ENCODE measurements at regions not wholly inside any gene's neighbourhood (a gene's known extent, or its start where the extent isn't known, plus 50 kb on each side); places are given as distances from the start of the nearest gene placed in this dataset.
"Not testable (repeated sequence)": the region's sequence is repeated elsewhere in the genome, so short reads cannot be mapped to it uniquely, and the experiment has no call there.

- H3K4me3 Mint-ChIP-seq; H3K36me3 Mint-ChIP-seq; H3K9me3 Mint-ChIP-seq (ENCODE audit: low read depth); H3K27ac Mint-ChIP-seq; H3K4me1 Mint-ChIP-seq (ENCODE audit: low read depth); H3K27me3 Mint-ChIP-seq: not testable (repeated sequence)
Measured at GRCh38 chr1:206299181-206299791, 95.9 kb downstream of the SRGAP2 start.

- not testable (repeated sequence) for H3K27ac Mint-ChIP-seq; H3K4me3 Mint-ChIP-seq; H3K4me1 Mint-ChIP-seq (ENCODE audit: low read depth); H3K36me3 Mint-ChIP-seq; H3K27me3 Mint-ChIP-seq; H3K9me3 Mint-ChIP-seq (ENCODE audit: low read depth)
Measured at GRCh38 chr1:206299942-206300341, 96.6 kb downstream of the SRGAP2 start.

GRCh38 chr1:206302056-206302455 is 98.7 kb downstream of the SRGAP2 start:
- not testable (repeated sequence) for H3K9me3 Mint-ChIP-seq (ENCODE audit: low read depth); H3K27me3 Mint-ChIP-seq; H3K4me1 Mint-ChIP-seq (ENCODE audit: low read depth); H3K27ac Mint-ChIP-seq; H3K4me3 Mint-ChIP-seq; H3K36me3 Mint-ChIP-seq

- not testable (repeated sequence) for H3K4me3 Mint-ChIP-seq; H3K36me3 Mint-ChIP-seq; H3K27me3 Mint-ChIP-seq; H3K27ac Mint-ChIP-seq; H3K4me1 Mint-ChIP-seq (ENCODE audit: low read depth); H3K9me3 Mint-ChIP-seq (ENCODE audit: low read depth)
Measured at GRCh38 chr1:206307442-206307841, 104.1 kb downstream of the SRGAP2 start.

GRCh38 chr1:206310948-206311347 is 107.6 kb downstream of the SRGAP2 start:
- H3K36me3 Mint-ChIP-seq; H3K9me3 Mint-ChIP-seq (ENCODE audit: low read depth); H3K4me3 Mint-ChIP-seq; H3K27me3 Mint-ChIP-seq; H3K4me1 Mint-ChIP-seq (ENCODE audit: low read depth); H3K27ac Mint-ChIP-seq: not testable (repeated sequence)

GRCh38 chr1:206311611-206312273 is 108.4 kb downstream of the SRGAP2 start:
- H3K27me3 Mint-ChIP-seq; H3K4me3 Mint-ChIP-seq; H3K36me3 Mint-ChIP-seq; H3K4me1 Mint-ChIP-seq (ENCODE audit: low read depth); H3K27ac Mint-ChIP-seq; H3K9me3 Mint-ChIP-seq (ENCODE audit: low read depth): not testable (repeated sequence)

GRCh38 chr1:206312274-206312665 is 108.9 kb downstream of the SRGAP2 start:
- H3K4me1 Mint-ChIP-seq (ENCODE audit: low read depth); H3K4me3 Mint-ChIP-seq; H3K36me3 Mint-ChIP-seq; H3K27me3 Mint-ChIP-seq; H3K9me3 Mint-ChIP-seq (ENCODE audit: low read depth); H3K27ac Mint-ChIP-seq: not testable (repeated sequence)

GRCh38 chr1:206314951-206315636 is 111.8 kb downstream of the SRGAP2 start:
- not testable (repeated sequence) for H3K27ac Mint-ChIP-seq; H3K27me3 Mint-ChIP-seq; H3K9me3 Mint-ChIP-seq (ENCODE audit: low read depth); H3K4me3 Mint-ChIP-seq; H3K4me1 Mint-ChIP-seq (ENCODE audit: low read depth); H3K36me3 Mint-ChIP-seq

GRCh38 chr1:206316901-206317300 is 113.6 kb downstream of the SRGAP2 start:
- not testable (repeated sequence) for H3K4me1 Mint-ChIP-seq (ENCODE audit: low read depth); H3K4me3 Mint-ChIP-seq; H3K9me3 Mint-ChIP-seq (ENCODE audit: low read depth); H3K27ac Mint-ChIP-seq; H3K27me3 Mint-ChIP-seq; H3K36me3 Mint-ChIP-seq

GRCh38 chr1:206317878-206318514 is 114.7 kb downstream of the SRGAP2 start:
- not testable (repeated sequence) for H3K4me1 Mint-ChIP-seq (ENCODE audit: low read depth); H3K27ac Mint-ChIP-seq; H3K27me3 Mint-ChIP-seq; H3K9me3 Mint-ChIP-seq (ENCODE audit: low read depth); H3K4me3 Mint-ChIP-seq; H3K36me3 Mint-ChIP-seq

- not testable (repeated sequence) for H3K27ac Mint-ChIP-seq; H3K4me3 Mint-ChIP-seq; H3K27me3 Mint-ChIP-seq; H3K9me3 Mint-ChIP-seq (ENCODE audit: low read depth); H3K36me3 Mint-ChIP-seq; H3K4me1 Mint-ChIP-seq (ENCODE audit: low read depth)
Measured at GRCh38 chr1:206320227-206320626, 116.9 kb downstream of the SRGAP2 start.

GRCh38 chr1:206326159-206326939 is 123.0 kb downstream of the SRGAP2 start:
- not testable (repeated sequence) for H3K4me3 Mint-ChIP-seq; H3K9me3 Mint-ChIP-seq (ENCODE audit: low read depth); H3K27me3 Mint-ChIP-seq

GRCh38 chr1:206331597-206331996 is 128.3 kb downstream of the SRGAP2 start:
- not testable (repeated sequence) for H3K27me3 Mint-ChIP-seq

More at GRCh38 chr1:206326159-206326939, 123.0 kb downstream of the SRGAP2 start:
- H3K4me1 Mint-ChIP-seq (ENCODE audit: low read depth); H3K27ac Mint-ChIP-seq; H3K36me3 Mint-ChIP-seq: not testable (repeated sequence)

GRCh38 chr1:206333316-206333715 is 130.0 kb downstream of the SRGAP2 start:
- not testable (repeated sequence) for H3K4me3 Mint-ChIP-seq; H3K9me3 Mint-ChIP-seq (ENCODE audit: low read depth); H3K27me3 Mint-ChIP-seq; H3K27ac Mint-ChIP-seq; H3K4me1 Mint-ChIP-seq (ENCODE audit: low read depth); H3K36me3 Mint-ChIP-seq

More at GRCh38 chr1:206331597-206331996, 128.3 kb downstream of the SRGAP2 start:
- not testable (repeated sequence) for H3K36me3 Mint-ChIP-seq; H3K27ac Mint-ChIP-seq; H3K9me3 Mint-ChIP-seq (ENCODE audit: low read depth); H3K4me3 Mint-ChIP-seq; H3K4me1 Mint-ChIP-seq (ENCODE audit: low read depth)

GRCh38 chr1:206333897-206334296 is 130.6 kb downstream of the SRGAP2 start:
- not testable (repeated sequence) for H3K4me1 Mint-ChIP-seq (ENCODE audit: low read depth); H3K27me3 Mint-ChIP-seq; H3K9me3 Mint-ChIP-seq (ENCODE audit: low read depth); H3K4me3 Mint-ChIP-seq; H3K36me3 Mint-ChIP-seq; H3K27ac Mint-ChIP-seq
